Sigmoid colon (tissue), 6 donors: ENCODE measurements at regions not wholly inside any gene's neighbourhood (a gene's known extent, or its start where the extent isn't known, plus 50 kb on each side); places are given as distances from the start of the nearest gene placed in this dataset.

Source experiments
- DNase-seq: peaks from one replicate; pipeline ENCODE4 v3.0.0-alpha.2; 2019
- H3K27ac ChIP-seq, 4 donors: fragments of 200-600 bp; sonication (generic); one replicate each; pipeline ENCODE4 v1.5.1; 2016 to 2019; ENCODE audit warnings: mild to moderate bottlenecking in 1 of 4
- H3K27me3 ChIP-seq, 3 donors: fragments of 200-600 bp; sonication (generic); one replicate each; pipeline ENCODE4 v1.5.1; 2019; ENCODE audit warnings: mild to moderate bottlenecking in 1 of 3
- H3K36me3 ChIP-seq, 4 donors: fragments of 200-600 bp; sonication (generic); one replicate each; pipeline ENCODE4 v1.5.1; 2016 to 2019
- H3K4me1 ChIP-seq, 4 donors: fragments of 200-600 bp; sonication (generic); one replicate each; pipeline ENCODE4 v1.5.1; 2017 to 2019
- H3K4me3 ChIP-seq, 4 donors: fragments of 200-600 bp; sonication (generic); one replicate each; pipeline ENCODE4 v1.5.1; 2017 to 2019; ENCODE audit warnings: mild to moderate bottlenecking in 2 of 4, moderate library complexity in 1 of 4
- H3K9me3 ChIP-seq, 4 donors: fragments of 200-600 bp in 3 of 4; sonication (generic) in 3 of 4; one replicate each; pipeline versions ENCODE4 v1.5.1 to v1.6.1; 2013 to 2019
- EP300 ChIP-seq, 4 donors: sonication (generic); formaldehyde crosslinking; IDR thresholded peaks; one replicate each; pipeline ENCODE4 v1.6.1; 2017; ENCODE audit warnings: antibody characterized with exemption in 4 of 4
- POLR2A ChIP-seq, 2 donors: fragments of 450-650 bp; IDR thresholded peaks; one replicate each; pipeline ENCODE4 v1.6.1; 2016; ENCODE audit warnings: antibody characterized with exemption in 2 of 2, mild to moderate bottlenecking in 2 of 2, moderate library complexity in 2 of 2
- POLR2AphosphoS5 ChIP-seq, 4 donors: sonication (generic); formaldehyde crosslinking; IDR thresholded peaks; one replicate each; pipeline ENCODE4 v1.6.1; 2017; ENCODE audit warnings: antibody characterized with exemption in 4 of 4
- WGBS, 2 donors: extraction: QIAGEN DNeasy Blood & Tissue Kit; methylation state at CpG; one replicate each; pipeline ENCODE4 v1.1.7; 2013; 5-methylcytosine and 5-hydroxymethylcytosine counted together
- intact Hi-C: fragments of 100-400 bp; cut with DNase I; formaldehyde crosslinking; loops from one replicate; pipeline ENCODE4 v1.15.1; 2023
- TF ChIP-seq, protein P1 (sequence below), 4 experiments: fragments of 450-650 bp in 3 of 4; fragments of 200-600 bp in 1 of 4; IDR thresholded peaks; one replicate each; pipeline ENCODE4 v1.5.1; 2016 to 2019; ENCODE audit warnings: antibody characterized with exemption in 4 of 4, mild to moderate bottlenecking in 3 of 4, moderate library complexity in 2 of 4
- donor health status: healthy with polysubstance abuse.
- donor health status: healthy.

DNA sequence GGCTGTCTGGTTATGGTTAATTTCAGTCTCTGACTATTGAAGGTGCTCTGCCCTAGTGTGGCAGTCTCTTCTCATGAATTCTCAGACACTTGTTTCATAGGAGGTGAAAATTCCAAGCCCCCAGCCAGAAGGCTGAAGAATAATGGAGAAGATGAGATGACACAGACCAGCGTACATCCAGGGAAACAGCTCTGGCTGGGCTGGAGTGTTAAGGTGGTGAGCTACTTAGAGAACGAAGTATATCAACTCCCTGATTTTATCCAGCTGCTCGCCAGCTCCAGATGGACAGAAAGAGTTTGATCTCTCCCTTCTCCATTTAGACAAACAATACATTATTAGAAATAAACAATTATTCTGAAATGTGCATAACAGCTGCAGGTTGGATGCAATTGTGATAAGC lies 494.5 kb upstream of the RGMA start:
- Histone ChIP-seq H3K36me3 (no peaks in the 10 kb centered on the region), H3K4me1 (peaks cover 0 to 10% (median 5%) of the 10 kb centered on the region in 4 donors), H3K9me3 (peaks cover 0 to 2% (median 0%) of the 10 kb centered on the region in 4 donors), H3K4me3 (no peak overlapping the region), H3K27me3 (no peaks in the 10 kb centered on the region), H3K27ac (no peak overlapping the region)
- TF ChIP-seq, protein P1, sequence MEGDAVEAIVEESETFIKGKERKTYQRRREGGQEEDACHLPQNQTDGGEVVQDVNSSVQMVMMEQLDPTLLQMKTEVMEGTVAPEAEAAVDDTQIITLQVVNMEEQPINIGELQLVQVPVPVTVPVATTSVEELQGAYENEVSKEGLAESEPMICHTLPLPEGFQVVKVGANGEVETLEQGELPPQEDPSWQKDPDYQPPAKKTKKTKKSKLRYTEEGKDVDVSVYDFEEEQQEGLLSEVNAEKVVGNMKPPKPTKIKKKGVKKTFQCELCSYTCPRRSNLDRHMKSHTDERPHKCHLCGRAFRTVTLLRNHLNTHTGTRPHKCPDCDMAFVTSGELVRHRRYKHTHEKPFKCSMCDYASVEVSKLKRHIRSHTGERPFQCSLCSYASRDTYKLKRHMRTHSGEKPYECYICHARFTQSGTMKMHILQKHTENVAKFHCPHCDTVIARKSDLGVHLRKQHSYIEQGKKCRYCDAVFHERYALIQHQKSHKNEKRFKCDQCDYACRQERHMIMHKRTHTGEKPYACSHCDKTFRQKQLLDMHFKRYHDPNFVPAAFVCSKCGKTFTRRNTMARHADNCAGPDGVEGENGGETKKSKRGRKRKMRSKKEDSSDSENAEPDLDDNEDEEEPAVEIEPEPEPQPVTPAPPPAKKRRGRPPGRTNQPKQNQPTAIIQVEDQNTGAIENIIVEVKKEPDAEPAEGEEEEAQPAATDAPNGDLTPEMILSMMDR (IDR thresholded peaks at IDR 0.05): no peak
- TF ChIP-seq POLR2A (IDR thresholded peaks at IDR 0.05) (no peak), POLR2AphosphoS5 (IDR thresholded peaks at IDR 0.05) (no peak), EP300 (IDR thresholded peaks at IDR 0.05) (no peak)
- no peak for DNase-seq
- 62% methylated on average over 3 of the region's 3 CpGs for WGBS, 2 donors
- intact Hi-C loops: no loop called here

DNA sequence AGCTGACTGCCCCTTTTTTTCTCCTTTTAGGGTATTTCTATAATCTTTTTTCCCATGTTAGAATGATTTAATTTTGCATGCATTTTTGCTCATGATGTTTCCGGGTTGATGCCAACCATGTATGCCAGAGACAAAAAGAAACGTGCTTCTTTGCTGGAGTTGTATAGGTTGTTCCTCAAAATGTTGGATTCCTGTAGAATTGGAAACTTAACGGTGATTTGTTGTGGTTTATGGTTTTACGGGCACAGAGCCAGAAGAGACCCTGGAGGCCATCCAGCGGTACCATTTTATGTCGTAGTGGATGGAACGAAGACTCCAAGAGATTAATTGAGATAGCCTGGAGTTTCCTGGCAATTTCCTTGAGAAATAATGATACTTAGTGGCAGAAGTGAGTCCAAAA lies 481.5 kb upstream of the RGMA start:
- intact Hi-C loops: no loop called here
- no peaks in the 10 kb centered on the region for H3K4me1 ChIP-seq
- no peaks in the 10 kb centered on the region for H3K36me3 ChIP-seq
- 78 to 80% methylated on average over 7 of the region's 7 CpGs for WGBS, 2 donors
- no peak for TF ChIP-seq POLR2AphosphoS5 (IDR thresholded peaks at IDR 0.05)
- H3K4me3 ChIP-seq: no peak overlapping the region
- H3K27ac ChIP-seq: no peak overlapping the region
- no peaks in the 10 kb centered on the region for H3K27me3 ChIP-seq
- H3K9me3 ChIP-seq: no peaks in the 10 kb centered on the region
- no peak for DNase-seq

DNA sequence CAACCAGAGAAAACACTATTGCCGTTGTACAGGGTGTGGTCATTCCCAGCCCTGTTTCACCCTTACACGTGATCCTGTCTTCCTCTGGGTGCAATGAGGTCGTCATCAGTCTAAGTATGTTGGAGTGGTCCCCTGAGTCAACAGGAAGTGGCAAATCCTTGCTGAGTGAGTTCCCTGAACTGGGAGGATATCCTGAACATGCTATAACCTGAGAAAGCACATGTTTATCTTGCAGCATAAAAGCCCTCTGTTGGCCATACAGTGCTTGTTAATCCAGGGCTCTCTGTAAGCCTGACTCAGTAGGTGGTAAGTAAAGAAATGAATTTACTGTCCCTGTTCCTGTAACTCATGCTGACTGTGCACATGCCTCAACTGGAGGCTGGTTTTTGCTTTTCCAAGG lies 477.8 kb upstream of the RGMA start:
- Histone ChIP-seq H3K27ac (no peak overlapping the region), H3K4me1 (no peaks in the 10 kb centered on the region), H3K9me3 (no peaks in the 10 kb centered on the region), H3K27me3 (no peaks in the 10 kb centered on the region), H3K4me3 (no peak overlapping the region), H3K36me3 (no peaks in the 10 kb centered on the region)
- intact Hi-C loops: no loop called here
- no peak for DNase-seq
- TF ChIP-seq POLR2AphosphoS5 (IDR thresholded peaks at IDR 0.05) (no peak), POLR2A (IDR thresholded peaks at IDR 0.05) (no peak), EP300 (IDR thresholded peaks at IDR 0.05) (no peak)
- TF ChIP-seq, protein P1 (IDR thresholded peaks at IDR 0.05): no peak
- WGBS, 2 donors: 13 to 43% methylated on average over 3 of the region's 3 CpGs

DNA sequence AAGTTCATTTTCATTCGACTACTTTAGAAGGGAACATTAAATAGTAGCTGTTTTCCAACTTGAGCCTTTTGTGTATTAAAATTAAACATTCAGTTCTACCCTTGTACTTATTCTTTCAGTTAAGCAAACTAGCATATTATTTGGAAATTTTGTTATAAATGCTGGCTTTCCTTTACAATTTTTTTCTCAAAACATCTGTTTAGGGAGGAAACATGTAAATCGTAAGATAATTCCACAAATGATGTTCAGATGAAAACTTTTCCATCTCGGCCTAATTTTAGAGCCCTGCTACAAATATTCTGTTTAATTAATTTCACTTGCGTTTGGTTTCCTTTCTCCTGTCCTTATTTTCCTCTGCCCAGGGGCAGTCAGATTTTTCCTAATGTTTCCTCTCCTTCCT lies 476.2 kb upstream of the RGMA start:
- WGBS, 2 donors: 72 to 74% methylated on average over 4 of the region's 4 CpGs
- Histone ChIP-seq H3K36me3 (no peaks in the 10 kb centered on the region), H3K27me3 (no peaks in the 10 kb centered on the region), H3K9me3 (no peaks in the 10 kb centered on the region), H3K4me1 (no peaks in the 10 kb centered on the region), H3K4me3 (no peak overlapping the region), H3K27ac (no peak overlapping the region)
- TF ChIP-seq EP300 (IDR thresholded peaks at IDR 0.05): no peak
- TF ChIP-seq POLR2A (IDR thresholded peaks at IDR 0.05): no peak
- no peak for TF ChIP-seq POLR2AphosphoS5 (IDR thresholded peaks at IDR 0.05)
- TF ChIP-seq, protein P1 (IDR thresholded peaks at IDR 0.05): no peak
- DNase-seq: no peak
- intact Hi-C loops: no loop called here

DNA sequence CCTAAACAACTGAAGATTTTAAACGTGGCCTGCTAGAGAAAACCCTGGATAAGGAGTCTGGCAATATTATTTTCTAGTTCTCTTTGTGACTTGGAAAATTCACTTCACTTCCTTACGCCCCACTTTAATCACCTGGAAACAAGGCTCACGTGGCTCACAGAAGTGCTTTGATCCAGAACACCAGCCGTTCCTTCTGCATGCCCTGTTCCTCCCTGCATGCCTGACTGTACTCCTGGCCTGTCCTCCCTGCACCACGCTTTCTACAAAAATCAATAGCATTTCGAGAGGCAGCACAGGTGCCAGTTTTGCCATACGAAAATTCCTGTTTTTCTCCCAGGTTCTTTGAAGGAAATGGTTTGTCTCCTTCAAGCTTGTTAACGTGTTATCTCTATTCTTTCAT lies 474.2 kb upstream of the RGMA start:
- intact Hi-C loops: no loop called here
- WGBS, 2 donors: 58 to 75% methylated on average over 8 of the region's 8 CpGs
- no peak overlapping the region for H3K27ac ChIP-seq

More for the DNA sequence above, 474.2 kb upstream of the RGMA start:
- Histone ChIP-seq H3K9me3 (no peaks in the 10 kb centered on the region), H3K4me3 (no peak overlapping the region), H3K27me3 (no peaks in the 10 kb centered on the region), H3K36me3 (no peaks in the 10 kb centered on the region), H3K4me1 (no peaks in the 10 kb centered on the region)
- TF ChIP-seq POLR2A (IDR thresholded peaks at IDR 0.05): no peak
- TF ChIP-seq, protein P1 (IDR thresholded peaks at IDR 0.05): no peak
- no peak for TF ChIP-seq POLR2AphosphoS5 (IDR thresholded peaks at IDR 0.05)
- DNase-seq: no peak
